HG02885 (cell line): ENCODE measurements at regions not wholly inside any gene's neighbourhood (a gene's known extent, or its start where the extent isn't known, plus 50 kb on each side); places are given as distances from the start of the nearest gene placed in this dataset.

Experiments used
- ATAC-seq: cut with Tn5 transposase; IDR thresholded peaks from one replicate; pipeline ENCODE4 v1.9.1; 2021; ENCODE audit warnings: mild to moderate bottlenecking; ENCODE audit not compliant: unreplicated experiment, poor library complexity

GRCh38 chr21:32216293-32216692 is 62.6 kb downstream of the MIS18A start:
- ATAC-seq, result no peak

DNA sequence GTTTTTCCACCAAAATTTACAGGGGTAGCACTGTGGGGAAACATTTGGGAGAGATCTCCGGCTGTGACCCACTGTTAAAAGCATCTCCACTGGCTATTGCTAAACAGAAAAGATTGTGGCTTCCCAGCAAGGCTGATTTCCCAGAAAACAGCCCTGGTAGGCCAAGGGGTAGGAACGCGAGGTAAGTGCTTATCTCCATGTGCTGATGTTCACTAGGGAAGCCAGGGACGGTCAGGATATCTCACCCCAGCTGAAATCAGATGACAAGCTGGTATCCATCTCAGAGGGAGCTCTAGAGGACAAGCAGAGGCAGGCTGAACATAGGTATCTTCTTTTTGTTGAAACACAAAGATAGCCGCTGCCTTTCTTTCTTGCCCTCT is 63.6 kb downstream of the MIS18A start:
- no peak for ATAC-seq

GRCh38 chr21:32214654-32215305 is 64.1 kb downstream of the MIS18A start:
- no peak for ATAC-seq

- no peak for ATAC-seq
Measured at GRCh38 chr21:32212116-32212515, 66.7 kb downstream of the MIS18A start.

DNA sequence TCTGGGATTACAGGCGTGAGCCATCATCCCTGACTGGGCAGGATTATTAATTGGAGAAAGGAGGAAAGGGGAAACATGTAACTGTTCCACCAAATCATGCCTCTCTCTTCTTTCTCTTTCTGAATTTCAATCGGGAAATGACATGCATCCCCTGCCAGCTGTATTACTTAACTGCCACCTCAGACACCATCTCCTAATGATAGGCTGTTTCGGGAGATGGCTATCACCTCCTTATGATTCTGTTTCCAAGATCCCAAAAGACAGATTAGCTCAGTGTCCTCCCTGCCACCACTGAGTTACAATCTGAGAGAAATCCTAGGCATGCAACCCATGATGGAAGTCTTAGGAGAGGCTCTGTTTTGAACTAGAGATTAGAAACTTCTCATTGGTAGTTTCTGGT is 67.5 kb downstream of the MIS18A start:
- no peak for ATAC-seq

DNA sequence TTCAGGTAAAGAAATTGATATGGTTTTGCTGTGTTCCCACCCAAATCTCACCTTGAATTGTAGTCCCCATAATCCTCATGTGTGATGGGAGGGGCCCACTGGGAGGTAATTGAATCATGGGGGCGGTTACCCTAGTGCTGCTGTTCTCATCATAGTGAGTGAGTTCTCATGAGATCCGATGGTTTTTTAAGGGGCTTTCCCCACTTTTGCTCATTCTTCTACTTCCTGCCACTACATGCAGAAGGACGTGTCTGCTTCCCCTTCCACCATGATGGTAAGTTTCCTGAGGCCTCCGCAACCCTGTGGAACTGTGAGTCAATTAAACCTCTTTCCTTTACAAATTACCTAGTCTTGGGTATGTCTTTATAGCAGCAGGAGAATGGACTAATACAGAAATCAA is 69.3 kb downstream of the MIS18A start:
- no peak for ATAC-seq

- ATAC-seq, result no peak
Measured at GRCh38 chr21:32207406-32207716, 71.5 kb downstream of the MIS18A start.

DNA sequence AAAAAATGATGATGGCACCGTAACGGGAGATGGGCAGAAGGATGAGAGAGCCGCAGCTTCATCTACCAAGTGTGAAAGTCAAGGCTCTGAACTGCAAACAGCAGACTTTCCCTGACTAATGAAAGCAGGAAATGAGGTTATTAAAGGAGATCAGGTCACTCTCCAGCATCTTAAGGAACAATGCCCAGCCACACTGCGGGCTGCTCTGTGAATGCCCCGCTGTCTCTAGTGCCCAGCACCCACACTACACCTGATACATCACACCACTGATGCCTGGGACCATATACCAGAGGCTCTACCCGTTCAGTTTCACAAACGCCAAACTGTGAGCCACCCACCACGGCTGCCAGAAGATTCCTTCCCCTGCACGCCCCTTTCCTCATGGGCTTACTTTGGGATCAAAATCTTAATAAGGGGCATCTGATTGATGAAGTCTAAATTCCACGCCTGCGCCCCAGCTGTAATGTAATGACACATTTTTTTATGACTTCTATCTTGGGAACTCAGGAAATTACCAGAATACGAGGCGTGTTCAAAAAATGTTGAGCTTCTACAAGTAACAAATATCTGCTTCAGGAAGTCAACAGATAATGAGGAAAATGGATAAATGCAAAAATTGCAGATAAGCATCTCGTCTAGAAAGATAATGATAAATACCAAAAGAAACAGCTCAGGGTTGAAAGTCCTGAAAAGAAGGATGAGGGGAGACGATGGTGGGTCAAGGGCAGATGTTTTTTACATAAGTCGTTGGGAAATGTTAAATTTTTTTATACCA is 72.0 kb downstream of the MIS18A start:
- ATAC-seq, result no peak

GRCh38 chr21:32203877-32204480 is 74.9 kb downstream of the MIS18A start:
- ATAC-seq, result no peak

DNA sequence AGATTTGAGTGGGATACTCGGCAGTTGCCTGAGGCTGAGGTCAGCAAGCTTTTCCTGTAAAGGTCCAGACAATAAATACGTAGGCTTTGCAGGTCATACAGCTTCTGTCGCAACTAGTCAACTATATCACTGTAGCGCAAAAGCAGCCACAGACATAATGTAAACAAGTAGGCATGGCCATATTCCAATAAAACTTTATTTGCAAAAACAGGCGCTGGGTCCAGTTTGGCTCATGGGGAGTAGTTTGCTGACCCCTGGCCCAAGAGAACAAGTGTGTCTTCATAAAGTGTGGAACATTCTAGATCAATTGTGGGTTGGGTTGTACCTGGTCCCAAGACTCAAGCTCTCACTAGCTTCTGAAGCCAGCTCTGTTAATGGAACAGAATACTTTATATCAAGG is 78.8 kb downstream of the MIS18A start:
- ATAC-seq, result no peak

DNA sequence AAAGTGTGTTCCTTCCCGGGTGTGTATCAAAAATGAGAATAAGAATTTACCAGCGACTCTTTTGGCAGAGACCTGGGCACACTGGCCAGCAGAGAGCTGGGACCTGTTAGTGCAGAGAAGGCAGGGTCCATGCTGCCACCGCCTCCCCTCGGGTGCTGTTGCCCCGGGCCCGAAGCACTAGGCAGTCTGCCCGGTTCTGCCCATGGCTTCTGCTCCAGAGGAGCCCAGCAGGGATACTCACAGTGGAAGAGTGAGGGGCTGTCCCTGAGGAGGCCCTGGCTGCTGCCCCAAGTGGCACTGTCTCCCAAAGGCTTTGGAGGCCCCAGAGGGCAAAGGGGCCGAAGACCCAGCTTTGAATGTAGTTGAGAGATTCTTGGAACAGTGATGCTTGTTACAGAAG is 80.5 kb downstream of the MIS18A start:
- ATAC-seq, result no peak

- no peak for ATAC-seq
Measured at GRCh38 chr21:32197896-32198295, 81.0 kb downstream of the MIS18A start.

- no peak for ATAC-seq
Measured at GRCh38 chr21:32196001-32196400, 82.8 kb downstream of the MIS18A start.

- no peak for ATAC-seq
Measured at GRCh38 chr21:32193098-32193465, 85.8 kb downstream of the MIS18A start.

- no peak for ATAC-seq
Measured at GRCh38 chr21:32192291-32193097, 86.4 kb downstream of the MIS18A start.

DNA sequence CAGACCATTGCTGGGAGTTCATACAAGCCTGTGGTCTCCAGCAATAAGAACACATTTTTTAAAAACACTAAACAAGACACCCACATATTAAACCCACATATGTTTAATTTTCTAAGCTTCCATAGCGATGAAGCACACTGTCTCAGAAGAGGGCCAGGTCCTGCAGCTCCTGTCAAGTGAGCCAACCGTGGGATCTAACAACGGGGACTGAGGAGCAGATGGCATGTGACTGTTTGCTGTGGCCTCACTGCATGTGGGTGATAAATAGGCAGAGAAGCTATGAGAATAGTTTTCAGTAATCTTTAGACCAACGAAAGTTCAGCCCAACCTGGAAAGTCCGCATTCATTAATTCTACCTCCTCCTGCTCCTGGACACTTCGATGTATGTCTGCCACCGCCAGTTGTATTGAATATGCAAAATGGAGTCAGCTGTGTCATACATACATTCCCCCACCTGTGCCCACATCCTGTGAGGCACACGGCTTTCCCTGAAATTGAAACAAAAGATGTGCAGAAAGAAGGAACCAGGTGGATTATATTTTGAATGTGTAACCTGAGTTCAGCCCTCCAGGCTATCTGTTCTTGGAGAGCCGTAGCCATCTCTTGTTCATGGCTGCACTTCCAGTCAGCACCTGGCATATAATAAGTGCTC is 88.2 kb downstream of the MIS18A start:
- ATAC-seq, result no peak

GRCh38 chr21:32189688-32190483 is 89.0 kb downstream of the MIS18A start:
- no peak for ATAC-seq

- ATAC-seq, result no peak
Measured at GRCh38 chr21:32186804-32187203, 92.0 kb downstream of the MIS18A start.

- no peak for ATAC-seq
Measured at GRCh38 chr21:32185726-32186125, 93.1 kb downstream of the MIS18A start.

GRCh38 chr21:32185103-32185502 is 93.7 kb downstream of the MIS18A start:
- no peak for ATAC-seq
